T-helper 9 cell (primary cell): ENCODE measurements at regions not wholly inside any gene's neighbourhood (a gene's known extent, or its start where the extent isn't known, plus 50 kb on each side); places are given as distances from the start of the nearest gene placed in this dataset.

ENCODE experiments used
- DNase-seq: peaks from one replicate; pipeline ENCODE4 v3.0.0-alpha.2; 2020

GRCh38 chr19:29263305-29264135, 50.6 kb upstream of the UQCRFS1 start:
- peak; percentile 38 for DNase-seq

GRCh38 chr19:29264897-29265296, 51.9 kb upstream of the UQCRFS1 start:
- no peak for DNase-seq

- no peak for DNase-seq
Measured at GRCh38 chr19:29265436-29265835, 52.5 kb upstream of the UQCRFS1 start.

- DNase-seq = no peak
Measured at GRCh38 chr19:29266001-29266400, 53.0 kb upstream of the UQCRFS1 start.

- no peak for DNase-seq
Measured at GRCh38 chr19:29266603-29267002, 53.7 kb upstream of the UQCRFS1 start.

GRCh38 chr19:29267701-29268100, 54.8 kb upstream of the UQCRFS1 start:
- no peak for DNase-seq

- DNase-seq = no peak
Measured at GRCh38 chr19:29268103-29268502, 55.2 kb upstream of the UQCRFS1 start.

GRCh38 chr19:29268721-29269393, 55.9 kb upstream of the UQCRFS1 start:
- DNase-seq = no peak

- DNase-seq = no peak
Measured at GRCh38 chr19:29269641-29270040, 56.7 kb upstream of the UQCRFS1 start.

GRCh38 chr19:29271341-29271740, 58.4 kb upstream of the UQCRFS1 start:
- no peak for DNase-seq

GRCh38 chr19:29271911-29272310, 59.0 kb upstream of the UQCRFS1 start:
- no peak for DNase-seq

GRCh38 chr19:29273000-29273640, 60.2 kb upstream of the UQCRFS1 start:
- DNase-seq = no peak

- DNase-seq = no peak
Measured at GRCh38 chr19:29275266-29275665, 62.3 kb upstream of the UQCRFS1 start.

- DNase-seq = peak; percentile 16
Measured at GRCh38 chr19:29277102-29277501, 64.2 kb upstream of the UQCRFS1 start.

GRCh38 chr19:29278716-29279115, 65.8 kb upstream of the UQCRFS1 start:
- DNase-seq = no peak

- no peak for DNase-seq
Measured at GRCh38 chr19:29283366-29283765, 70.4 kb upstream of the UQCRFS1 start.

GRCh38 chr19:29285187-29285687, 72.3 kb upstream of the UQCRFS1 start:
- no peak for DNase-seq

- no peak for DNase-seq
Measured at GRCh38 chr19:29285878-29286277, 72.9 kb upstream of the UQCRFS1 start.

- no peak for DNase-seq
Measured at GRCh38 chr19:29287061-29287460, 74.1 kb upstream of the UQCRFS1 start.

GRCh38 chr19:29288256-29288655, 75.3 kb upstream of the UQCRFS1 start:
- no peak for DNase-seq

- DNase-seq = no peak
Measured at GRCh38 chr19:29289020-29289419, 76.1 kb upstream of the UQCRFS1 start.

GRCh38 chr19:29290853-29291252, 77.9 kb upstream of the UQCRFS1 start:
- DNase-seq = no peak

- DNase-seq = no peak
Measured at GRCh38 chr19:29292153-29292552, 79.2 kb upstream of the UQCRFS1 start.

GRCh38 chr19:29292562-29292961, 79.6 kb upstream of the UQCRFS1 start:
- DNase-seq = no peak
